Ovary (tissue), 3 donors: ENCODE measurements at regions not wholly inside any gene's neighbourhood (a gene's known extent, or its start where the extent isn't known, plus 50 kb on each side); places are given as distances from the start of the nearest gene placed in this dataset.

Experiments
- EP300 ChIP-seq: sonication (generic); formaldehyde crosslinking; IDR thresholded peaks from one replicate; pipeline ENCODE4 v1.6.1; 2017; ENCODE audit warnings: antibody characterized with exemption
- TF ChIP-seq, protein P1 (sequence below), 3 donors: fragments of 450-650 bp in 2 of 3; fragments of 200-600 bp in 1 of 3; IDR thresholded peaks; one replicate each; pipeline versions ENCODE4 v1.5.1 to v1.8.0; 2016 to 2022; ENCODE audit warnings: antibody characterized with exemption in 3 of 3, mild to moderate bottlenecking in 1 of 3
- donor health status: DM: no; HTN: no; CAD: no.

DNA sequence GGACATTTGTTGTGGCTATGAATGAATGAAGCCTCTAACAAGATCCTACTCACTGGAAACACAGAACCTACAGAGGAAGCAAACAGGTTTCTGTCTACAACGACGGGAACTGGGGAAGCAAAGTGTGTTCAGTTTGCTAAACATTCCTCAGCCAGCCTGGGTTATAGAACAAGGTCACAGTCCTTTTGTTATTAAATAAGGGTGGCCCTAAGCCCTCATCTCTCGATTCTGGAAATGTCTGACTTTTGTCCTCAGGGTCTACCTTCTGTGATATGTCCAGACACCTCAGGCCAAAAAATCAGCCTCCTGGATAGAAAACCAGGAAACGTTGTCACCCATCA is 64.6 kb upstream of the ARHGEF7 start:
- TF ChIP-seq, protein P1, sequence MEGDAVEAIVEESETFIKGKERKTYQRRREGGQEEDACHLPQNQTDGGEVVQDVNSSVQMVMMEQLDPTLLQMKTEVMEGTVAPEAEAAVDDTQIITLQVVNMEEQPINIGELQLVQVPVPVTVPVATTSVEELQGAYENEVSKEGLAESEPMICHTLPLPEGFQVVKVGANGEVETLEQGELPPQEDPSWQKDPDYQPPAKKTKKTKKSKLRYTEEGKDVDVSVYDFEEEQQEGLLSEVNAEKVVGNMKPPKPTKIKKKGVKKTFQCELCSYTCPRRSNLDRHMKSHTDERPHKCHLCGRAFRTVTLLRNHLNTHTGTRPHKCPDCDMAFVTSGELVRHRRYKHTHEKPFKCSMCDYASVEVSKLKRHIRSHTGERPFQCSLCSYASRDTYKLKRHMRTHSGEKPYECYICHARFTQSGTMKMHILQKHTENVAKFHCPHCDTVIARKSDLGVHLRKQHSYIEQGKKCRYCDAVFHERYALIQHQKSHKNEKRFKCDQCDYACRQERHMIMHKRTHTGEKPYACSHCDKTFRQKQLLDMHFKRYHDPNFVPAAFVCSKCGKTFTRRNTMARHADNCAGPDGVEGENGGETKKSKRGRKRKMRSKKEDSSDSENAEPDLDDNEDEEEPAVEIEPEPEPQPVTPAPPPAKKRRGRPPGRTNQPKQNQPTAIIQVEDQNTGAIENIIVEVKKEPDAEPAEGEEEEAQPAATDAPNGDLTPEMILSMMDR (IDR thresholded peaks at IDR 0.05) = no peak
- TF ChIP-seq EP300 = no peak
